ENCODE measurements at regions not wholly inside any gene's neighbourhood (a gene's known extent, or its start where the extent isn't known, plus 50 kb on each side); places are given as distances from the start of the nearest gene placed in this dataset.

GRCh38 chr2:13066676-13067075 is 349.9 kb downstream of the TRIB2 start:
- TF ChIP-seq JUND (IDR thresholded peaks at IDR 0.05; ENCODE audit: low read length) (no peak), HDAC2 (IDR thresholded peaks at IDR 0.05; ENCODE audit: borderline replicate concordance in 1 of 2, low read depth in 2 of 2, low read length in 2 of 2) (no peak), FOSL1 (IDR thresholded peaks at IDR 0.05; ENCODE audit: insufficient read depth, low read depth, low read length) (no peak), RAD21 (IDR thresholded peaks at IDR 0.05 in 1 of 2, conservative IDR thresholded peaks at IDR 0.05 in 1 of 2; ENCODE audit: low read depth in 2 of 2, low read length in 2 of 2) (no peak), USF2 (IDR thresholded peaks at IDR 0.05; ENCODE audit: low read length) (no peak), CEBPB (IDR thresholded peaks at IDR 0.05; ENCODE audit: low read depth, low read length) (no peak), TAF7 (optimal IDR thresholded peaks at IDR 0.05; ENCODE audit: borderline replicate concordance, low read depth, low read length) (no peak), CTCF (IDR thresholded peaks at IDR 0.05; ENCODE audit: control extremely low read depth in 1 of 3, insufficient read depth in 1 of 3, low read depth in 1 of 3, low read length in 3 of 3) (no peak), CBX5 (IDR thresholded peaks at IDR 0.05; ENCODE audit: low read depth, low read length) (no peak), ATF2 (IDR thresholded peaks at IDR 0.05; ENCODE audit: low read length) (no peak), NRF1 (IDR thresholded peaks at IDR 0.05; ENCODE audit: low read depth, low read length) (no peak), POLR2A (IDR thresholded peaks at IDR 0.05; ENCODE audit: control extremely low read depth in 1 of 2, low read depth in 2 of 2, low read length in 2 of 2) (no peak)

Measured in H1 (cell line).